ENCODE measurements at regions not wholly inside any gene's neighbourhood (a gene's known extent, or its start where the extent isn't known, plus 50 kb on each side); places are given as distances from the start of the nearest gene placed in this dataset.
"Not testable (repeated sequence)": the region's sequence is repeated elsewhere in the genome, so short reads cannot be mapped to it uniquely, and the experiment has no call there.

GRCh38 chr3:106969596-106969995, 407.6 kb upstream of the CCDC54 start:
- H3K4me3 ChIP-seq (ENCODE audit: low read depth, low read length): no peak overlapping the region
- no peak for TF ChIP-seq CTCF (IDR thresholded peaks at IDR 0.05; ENCODE audit: low read depth, low read length)

DNA sequence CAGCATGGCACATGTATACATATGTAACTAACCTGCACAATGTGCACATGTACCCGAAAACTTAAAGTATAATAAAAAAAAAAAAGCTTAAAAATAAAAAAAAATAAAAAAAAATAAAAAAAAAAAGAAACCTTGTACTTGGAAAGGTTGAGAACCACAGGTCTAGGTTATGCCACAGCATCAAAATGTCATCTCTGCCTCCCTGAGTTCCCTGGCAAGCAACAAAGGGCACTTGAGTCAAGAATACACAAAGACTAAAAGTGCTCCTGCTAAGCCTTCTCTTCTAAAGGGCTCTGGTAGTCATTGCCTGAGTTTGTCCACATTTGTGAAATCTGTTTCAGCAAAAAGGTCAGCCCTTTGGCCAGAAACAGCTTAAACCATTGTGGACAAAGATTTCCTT, 395.8 kb upstream of the CCDC54 start:
- H3K4me3 ChIP-seq (ENCODE audit: low read depth, low read length): no peak overlapping the region
- no peak for TF ChIP-seq CTCF (IDR thresholded peaks at IDR 0.05; ENCODE audit: low read depth, low read length)

- TF ChIP-seq CTCF (IDR thresholded peaks at IDR 0.05; ENCODE audit: low read depth, low read length): no peak
- no peak overlapping the region for H3K4me3 ChIP-seq (ENCODE audit: low read depth, low read length)
Measured at GRCh38 chr3:106985721-106986120, 391.5 kb upstream of the CCDC54 start.

DNA sequence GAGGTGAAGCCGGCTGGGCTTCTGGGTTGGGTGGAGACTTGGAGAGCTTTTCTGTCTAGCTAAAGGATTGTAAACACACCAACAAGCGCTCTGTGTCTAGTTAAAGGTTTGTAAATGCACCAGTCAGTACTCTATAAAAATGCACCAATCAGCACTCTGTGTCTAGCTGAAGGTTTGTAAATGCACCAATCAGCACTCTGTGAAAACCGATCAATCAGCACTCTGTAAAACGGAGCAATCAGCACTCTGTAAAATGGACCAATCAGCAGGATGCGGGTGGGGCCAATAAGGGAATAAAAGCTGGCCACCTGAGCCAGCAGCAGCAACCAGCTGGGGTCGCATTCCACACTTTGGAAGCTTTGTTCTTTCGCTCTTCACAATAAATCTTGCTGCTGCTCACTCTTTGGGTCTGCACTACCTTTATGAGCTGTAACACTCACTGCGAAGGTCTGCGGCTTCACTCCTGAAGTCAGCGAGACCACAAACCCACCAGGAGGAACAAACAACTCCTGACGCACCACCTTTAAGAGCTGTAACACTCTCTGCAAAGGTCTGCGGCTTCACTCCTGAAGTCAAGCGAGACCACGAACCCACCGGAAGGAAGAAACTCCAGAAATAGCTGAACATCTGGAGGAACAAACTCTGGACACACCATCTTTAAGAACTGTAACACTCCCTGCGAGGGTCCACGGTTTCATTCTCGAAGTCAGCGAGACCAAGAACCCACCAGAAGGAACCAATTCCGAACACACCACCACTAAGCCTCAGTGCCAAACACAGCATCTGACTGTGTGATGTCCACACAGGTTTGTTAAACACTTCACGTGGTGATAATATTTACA, 378.2 kb upstream of the CCDC54 start:
- not testable (repeated sequence) for H3K4me3 ChIP-seq (ENCODE audit: low read depth, low read length)

DNA sequence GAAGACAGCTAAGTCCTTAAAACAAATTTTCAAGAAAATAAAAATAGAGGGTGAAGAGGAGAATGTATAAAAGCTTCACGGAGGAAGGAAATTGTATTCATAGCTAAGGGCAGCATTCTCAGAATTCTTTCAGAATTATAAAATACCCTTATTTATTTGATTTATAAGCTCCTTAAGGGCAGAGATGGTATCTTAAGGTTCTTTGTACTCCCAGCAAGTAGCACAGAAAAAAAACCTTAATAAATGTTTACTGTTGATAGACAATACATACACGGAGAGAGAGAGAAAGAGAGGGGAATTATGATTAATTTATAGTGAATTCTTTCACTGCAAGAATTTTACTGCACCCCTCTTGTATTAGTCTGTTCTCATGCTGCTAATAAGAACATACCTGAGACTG, 375.6 kb upstream of the CCDC54 start:
- TF ChIP-seq CTCF (IDR thresholded peaks at IDR 0.05; ENCODE audit: low read depth, low read length): no peak
- no peak overlapping the region for H3K4me3 ChIP-seq (ENCODE audit: low read depth, low read length)

DNA sequence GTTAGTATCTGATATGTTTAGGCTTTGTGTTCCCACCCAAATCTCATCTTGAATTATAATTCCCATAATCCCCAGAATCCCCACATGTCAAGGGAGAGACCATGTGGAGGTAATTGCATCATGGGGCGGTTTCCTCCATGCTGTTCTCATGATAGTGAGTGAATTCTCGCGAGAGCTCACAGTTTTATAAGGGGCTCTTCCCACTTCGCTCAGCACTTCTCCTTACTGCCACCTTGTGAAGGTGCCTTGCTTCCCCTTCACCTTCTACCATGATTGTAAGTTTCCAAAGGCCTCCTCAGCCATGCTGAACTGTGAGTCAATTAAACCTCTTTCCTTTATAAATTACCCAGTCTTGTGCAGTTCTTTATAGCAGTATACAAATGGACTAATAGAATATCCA, 371.9 kb upstream of the CCDC54 start:
- not testable (repeated sequence) for H3K4me3 ChIP-seq (ENCODE audit: low read depth, low read length)

DNA sequence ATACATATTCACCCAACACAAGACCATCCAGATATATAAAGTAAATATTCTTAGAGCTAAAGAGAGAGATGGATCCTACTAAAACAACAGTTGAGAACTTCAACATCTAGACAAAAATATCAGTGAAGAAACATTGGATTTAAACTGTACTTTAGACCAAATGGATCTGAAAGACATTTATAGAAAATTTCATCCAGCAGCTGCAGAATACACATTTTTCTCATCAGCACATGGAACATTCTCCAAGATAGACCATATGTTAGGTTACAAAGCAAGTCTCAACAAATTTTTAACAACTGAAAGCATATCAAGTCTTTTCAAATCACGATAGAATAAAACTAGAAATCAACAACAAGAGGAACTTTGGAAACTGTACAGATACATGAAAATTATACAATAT, 369.0 kb upstream of the CCDC54 start:
- no peak for TF ChIP-seq CTCF (IDR thresholded peaks at IDR 0.05; ENCODE audit: low read depth, low read length)
- no peak overlapping the region for H3K4me3 ChIP-seq (ENCODE audit: low read depth, low read length)

DNA sequence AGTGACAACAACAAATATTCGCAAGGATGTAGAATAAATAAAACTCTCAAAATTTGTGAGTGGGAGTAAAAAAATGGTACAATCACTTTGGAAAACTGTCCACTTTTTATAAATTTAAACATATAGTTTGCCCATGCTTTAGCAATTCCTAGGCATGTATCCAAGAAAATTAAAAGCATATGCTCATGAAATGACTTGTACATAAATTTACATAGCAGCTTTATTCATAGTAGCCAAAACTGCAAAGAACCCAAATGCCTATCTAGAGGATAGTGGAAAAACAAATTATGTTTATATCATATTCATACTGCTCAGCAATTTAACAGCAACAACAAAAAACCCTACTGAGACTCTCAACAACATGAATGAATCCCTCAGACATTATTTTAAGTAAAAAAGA, 363.6 kb upstream of the CCDC54 start:
- TF ChIP-seq CTCF (IDR thresholded peaks at IDR 0.05; ENCODE audit: low read depth, low read length): no peak
- no peak overlapping the region for H3K4me3 ChIP-seq (ENCODE audit: low read depth, low read length)

Data from WI38 (cell line).